Gastroesophageal sphincter (tissue), 4 donors: ENCODE measurements at regions not wholly inside any gene's neighbourhood (a gene's known extent, or its start where the extent isn't known, plus 50 kb on each side); places are given as distances from the start of the nearest gene placed in this dataset.

Experiments used
- ATAC-seq: fragments of 150-250 bp; one replicate; pipeline ENCODE4 v1.9.1; 2016; ENCODE audit warnings: mild to moderate bottlenecking, moderate library complexity
- H3K27ac ChIP-seq, 4 donors: fragments of 200-600 bp; sonication (generic) in 3 of 4; 1 replicate in 3 of 4; 2 replicates in 1 of 4; pipeline ENCODE4 v1.5.1; 2016 to 2019
- H3K27me3 ChIP-seq: fragments of 200-600 bp; sonication (generic); one replicate; pipeline ENCODE4 v1.5.1; 2019
- H3K36me3 ChIP-seq, 2 donors: fragments of 200-600 bp; sonication (generic); one replicate each; pipeline ENCODE4 v1.5.1; 2019; ENCODE audit warnings: control low read depth in 1 of 2
- H3K4me1 ChIP-seq, 3 donors: fragments of 200-600 bp; sonication (generic); 1 replicate in 2 of 3; 2 replicates in 1 of 3; pipeline ENCODE4 v1.5.1; 2016 to 2019; ENCODE audit warnings: control low read depth in 2 of 3
- H3K4me3 ChIP-seq, 2 donors: fragments of 200-600 bp; sonication (generic); one replicate each; pipeline ENCODE4 v1.5.1; 2019; ENCODE audit warnings: mild to moderate bottlenecking in 1 of 2, moderate library complexity in 1 of 2
- H3K9me3 ChIP-seq, 3 donors: fragments of 200-600 bp; sonication (generic); one replicate each; pipeline ENCODE4 v1.5.1; 2017 to 2019; ENCODE audit warnings: control low read depth in 2 of 3
- CTCF ChIP-seq, 4 experiments: fragments of 200-600 bp in 2 of 4; fragments of 450-650 bp in 2 of 4; sonication (generic) in 1 of 4; IDR thresholded peaks; one replicate each; pipeline ENCODE4 v1.5.1; 2017 to 2019; ENCODE audit warnings: antibody characterized with exemption in 4 of 4, mild to moderate bottlenecking in 2 of 4, moderate library complexity in 2 of 4
- EP300 ChIP-seq: sonication (generic); formaldehyde crosslinking; IDR thresholded peaks from one replicate; pipeline ENCODE4 v1.6.1; 2017; ENCODE audit warnings: antibody characterized with exemption, mild to moderate bottlenecking
- POLR2A ChIP-seq, 2 donors: fragments of 450-650 bp; IDR thresholded peaks; one replicate each; pipeline ENCODE4 v1.6.1; 2017; ENCODE audit warnings: antibody characterized with exemption in 2 of 2, mild to moderate bottlenecking in 2 of 2, moderate library complexity in 1 of 2
- POLR2AphosphoS5 ChIP-seq: sonication (generic); formaldehyde crosslinking; IDR thresholded peaks from one replicate; pipeline ENCODE4 v1.6.1; 2017; ENCODE audit warnings: antibody characterized with exemption
- WGBS, 2 donors: methylation state at CpG; one replicate each; pipeline ENCODE4 v1.1.5; 2018; ENCODE audit warnings: low coverage in 1 of 2; 5-methylcytosine and 5-hydroxymethylcytosine counted together

- H3K27me3 ChIP-seq: peaks cover 34% of the 10 kb centered on the region
- no peak for TF ChIP-seq EP300
- no peak for TF ChIP-seq POLR2AphosphoS5
- TF ChIP-seq CTCF (IDR thresholded peaks at IDR 0.05): no peak
- no peak for TF ChIP-seq POLR2A (IDR thresholded peaks at IDR 0.05)
- ATAC-seq: no peak
- no peak overlapping the region for H3K27ac ChIP-seq
- WGBS, 2 donors: 42 to 83% methylated on average over 1 to 5 of the region's 10 CpGs
- H3K9me3 ChIP-seq: peaks cover 0 to 9% (median 0%) of the 10 kb centered on the region in 3 donors
- H3K4me1 ChIP-seq: no peaks in the 10 kb centered on the region
- H3K4me3 ChIP-seq: no peak overlapping the region
- no peaks in the 10 kb centered on the region for H3K36me3 ChIP-seq
These were observed 59.4 kb upstream of the CD83 start for GRCh38 chr6:14058029-14058695.

- H3K27me3 ChIP-seq: peaks cover 34% of the 10 kb centered on the region
- no peaks in the 10 kb centered on the region for H3K36me3 ChIP-seq
- H3K4me3 ChIP-seq: no peak overlapping the region
- no peaks in the 10 kb centered on the region for H3K4me1 ChIP-seq
- WGBS, 2 donors: 91 to 92% methylated on average over 3 of the region's 3 CpGs
- no peak for ATAC-seq
- H3K27ac ChIP-seq: no peak overlapping the region
- H3K9me3 ChIP-seq: peaks cover 0 to 9% (median 0%) of the 10 kb centered on the region in 3 donors
- TF ChIP-seq CTCF (IDR thresholded peaks at IDR 0.05) (no peak), POLR2AphosphoS5 (no peak), POLR2A (IDR thresholded peaks at IDR 0.05) (no peak), EP300 (no peak)
These were observed 58.8 kb upstream of the CD83 start for GRCh38 chr6:14058735-14059134.

- WGBS, 2 donors: 64 to 90% methylated on average over 6 to 10 of the region's 10 CpGs
- Histone ChIP-seq H3K4me1 (no peaks in the 10 kb centered on the region), H3K36me3 (no peaks in the 10 kb centered on the region), H3K4me3 (no peak overlapping the region), H3K27ac (no peak overlapping the region), H3K9me3 (peaks cover 0 to 9% (median 0%) of the 10 kb centered on the region in 3 donors), H3K27me3 (peaks cover 39% of the 10 kb centered on the region)
- TF ChIP-seq CTCF (IDR thresholded peaks at IDR 0.05): no peak
- no peak for TF ChIP-seq POLR2AphosphoS5
- TF ChIP-seq EP300: no peak
- no peak for TF ChIP-seq POLR2A (IDR thresholded peaks at IDR 0.05)
- no peak for ATAC-seq
These were observed 57.7 kb upstream of the CD83 start for GRCh38 chr6:14059791-14060436.

GRCh38 chr6:14060971-14061370, 56.6 kb upstream of the CD83 start:
- Histone ChIP-seq H3K9me3 (peaks cover 0 to 9% (median 0%) of the 10 kb centered on the region in 3 donors), H3K27me3 (peaks cover 39% of the 10 kb centered on the region), H3K27ac (no peak overlapping the region), H3K4me1 (no peaks in the 10 kb centered on the region), H3K36me3 (no peaks in the 10 kb centered on the region), H3K4me3 (no peak overlapping the region)
- WGBS, 2 donors: 43% methylated on average over 1 of the region's 1 CpG; no CpG with 5 or more reads in 1 of the 2 donors
- no peak for TF ChIP-seq POLR2AphosphoS5
- no peak for TF ChIP-seq POLR2A (IDR thresholded peaks at IDR 0.05)
- no peak for TF ChIP-seq EP300
- TF ChIP-seq CTCF (IDR thresholded peaks at IDR 0.05): no peak
- no peak for ATAC-seq

- H3K4me1 ChIP-seq: no peaks in the 10 kb centered on the region
- 71 to 79% methylated on average over 4 of the region's 4 CpGs for WGBS, 2 donors
- no peaks in the 10 kb centered on the region for H3K36me3 ChIP-seq
- no peak overlapping the region for H3K27ac ChIP-seq
- ATAC-seq: no peak
- H3K9me3 ChIP-seq: peaks cover 0 to 9% (median 0%) of the 10 kb centered on the region in 3 donors
- peaks cover 39% of the 10 kb centered on the region for H3K27me3 ChIP-seq
- no peak overlapping the region for H3K4me3 ChIP-seq
- TF ChIP-seq EP300: no peak
- TF ChIP-seq CTCF (IDR thresholded peaks at IDR 0.05): no peak
- TF ChIP-seq POLR2A (IDR thresholded peaks at IDR 0.05): no peak
- TF ChIP-seq POLR2AphosphoS5: no peak
These were observed 55.9 kb upstream of the CD83 start for GRCh38 chr6:14061643-14062042.
